Prostate gland (tissue), 2 donors: ENCODE measurements at regions not wholly inside any gene's neighbourhood (a gene's known extent, or its start where the extent isn't known, plus 50 kb on each side); places are given as distances from the start of the nearest gene placed in this dataset.

ENCODE experiments used
- DNase-seq: peaks from one replicate; pipeline ENCODE4 v3.0.0-alpha.2; 2019; ENCODE audit warnings: low spot score
- H3K27ac ChIP-seq, 2 donors: fragments of 200-600 bp; sonication (generic); 2 replicates each; pipeline ENCODE4 v1.5.1; 2017 to 2019
- H3K27me3 ChIP-seq: fragments of 200-600 bp; sonication (generic); replicated peaks from 2 replicates; pipeline ENCODE4 v1.5.1; 2019; ENCODE audit not compliant: insufficient read depth
- H3K36me3 ChIP-seq, 2 donors: fragments of 200-600 bp; sonication (generic); 1 replicate in 1 of 2; 2 replicates in 1 of 2; pipeline versions ENCODE4 v1.5.1 to v1.8.1; 2017 to 2019
- H3K4me1 ChIP-seq: fragments of 200-600 bp; sonication (generic); replicated peaks from 2 replicates; pipeline ENCODE4 v1.5.1; 2019
- H3K4me3 ChIP-seq, 2 donors: fragments of 200-600 bp; sonication (generic); 2 replicates each; pipeline ENCODE4 v1.5.1; 2017 to 2019
- H3K9me3 ChIP-seq: fragments of 200-600 bp; sonication (generic); 2 replicates; pipeline ENCODE4 v1.5.1; 2017
- POLR2A ChIP-seq: fragments of 450-650 bp; IDR thresholded peaks from one replicate; pipeline ENCODE4 v1.6.1; 2016; ENCODE audit warnings: antibody characterized with exemption, mild to moderate bottlenecking
- POLR2AphosphoS5 ChIP-seq: sonication (generic); formaldehyde crosslinking; IDR thresholded peaks from one replicate; pipeline ENCODE4 v1.6.1; 2017; ENCODE audit warnings: antibody characterized with exemption
- WGBS: methylation state at CpG from one replicate; pipeline ENCODE4 v1.1.5; 2018; 5-methylcytosine and 5-hydroxymethylcytosine counted together
- intact Hi-C: fragments of 100-400 bp; cut with DNase I; formaldehyde crosslinking; loops from one replicate; pipeline ENCODE4 v1.14.2; 2022
- TF ChIP-seq, protein P1 (sequence below), 4 experiments: fragments of 200-600 bp in 2 of 4; fragments of 450-650 bp in 2 of 4; sonication (generic) in 2 of 4; IDR thresholded peaks; 1 replicate in 3 of 4; 2 replicates in 1 of 4; pipeline ENCODE4 v1.5.1; 2016 to 2019; ENCODE audit warnings: antibody characterized with exemption in 4 of 4, mild to moderate bottlenecking in 2 of 4, moderate library complexity in 2 of 4

DNA sequence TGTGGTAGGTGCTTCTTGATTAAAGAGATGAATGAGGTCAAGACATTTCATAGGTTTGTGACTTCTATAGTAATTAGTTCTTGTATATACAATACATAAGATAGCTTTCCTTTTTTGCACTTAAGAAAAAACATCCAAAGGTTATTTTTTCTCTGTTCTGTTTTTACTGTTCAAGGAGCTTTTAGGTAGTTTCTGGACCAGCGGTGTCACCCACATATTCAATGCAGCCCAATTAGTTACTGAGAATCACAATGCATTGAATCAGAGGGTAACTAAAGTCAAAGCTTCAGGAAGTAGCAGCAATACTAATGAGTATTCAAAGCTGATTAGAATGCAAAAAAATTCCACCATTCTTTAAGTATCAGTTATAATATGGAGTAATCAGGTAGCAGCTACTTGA is 211.6 kb downstream of the SH2D1A start:
- TF ChIP-seq, protein P1, sequence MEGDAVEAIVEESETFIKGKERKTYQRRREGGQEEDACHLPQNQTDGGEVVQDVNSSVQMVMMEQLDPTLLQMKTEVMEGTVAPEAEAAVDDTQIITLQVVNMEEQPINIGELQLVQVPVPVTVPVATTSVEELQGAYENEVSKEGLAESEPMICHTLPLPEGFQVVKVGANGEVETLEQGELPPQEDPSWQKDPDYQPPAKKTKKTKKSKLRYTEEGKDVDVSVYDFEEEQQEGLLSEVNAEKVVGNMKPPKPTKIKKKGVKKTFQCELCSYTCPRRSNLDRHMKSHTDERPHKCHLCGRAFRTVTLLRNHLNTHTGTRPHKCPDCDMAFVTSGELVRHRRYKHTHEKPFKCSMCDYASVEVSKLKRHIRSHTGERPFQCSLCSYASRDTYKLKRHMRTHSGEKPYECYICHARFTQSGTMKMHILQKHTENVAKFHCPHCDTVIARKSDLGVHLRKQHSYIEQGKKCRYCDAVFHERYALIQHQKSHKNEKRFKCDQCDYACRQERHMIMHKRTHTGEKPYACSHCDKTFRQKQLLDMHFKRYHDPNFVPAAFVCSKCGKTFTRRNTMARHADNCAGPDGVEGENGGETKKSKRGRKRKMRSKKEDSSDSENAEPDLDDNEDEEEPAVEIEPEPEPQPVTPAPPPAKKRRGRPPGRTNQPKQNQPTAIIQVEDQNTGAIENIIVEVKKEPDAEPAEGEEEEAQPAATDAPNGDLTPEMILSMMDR (IDR thresholded peaks at IDR 0.05), result no peak
- TF ChIP-seq POLR2A (no peak), POLR2AphosphoS5 (no peak)
- WGBS, result 83% methylated on average over 1 of the region's 1 CpG
- intact Hi-C loops, result no loop called here
- no peaks in the 10 kb centered on the region for H3K4me1 ChIP-seq
- no peaks in the 10 kb centered on the region for H3K27me3 ChIP-seq
- no peak overlapping the region for H3K4me3 ChIP-seq
- H3K27ac ChIP-seq, result no peak overlapping the region
- no peaks in the 10 kb centered on the region for H3K9me3 ChIP-seq
- DNase-seq, result no peak
- no peaks in the 10 kb centered on the region for H3K36me3 ChIP-seq

DNA sequence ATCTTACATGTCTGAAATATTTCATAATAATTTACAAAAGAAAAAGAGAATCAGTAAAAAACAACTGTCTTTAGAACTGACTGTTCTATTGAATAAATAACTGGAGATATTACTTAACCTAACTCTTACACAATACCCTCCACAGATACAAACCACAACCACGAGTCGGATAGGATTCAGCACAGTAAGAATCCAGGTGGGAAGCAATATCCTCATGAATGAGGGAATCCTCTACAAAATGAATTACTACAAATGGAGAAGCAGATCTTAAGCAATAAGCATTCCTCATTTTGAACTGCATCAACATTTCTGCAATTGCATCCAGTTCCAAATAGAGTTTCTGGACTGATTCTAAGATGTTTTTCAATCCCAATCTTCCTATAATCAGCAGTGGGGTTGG is 227.1 kb downstream of the SH2D1A start:
- H3K27ac ChIP-seq, result no peak overlapping the region
- H3K36me3 ChIP-seq, result no peaks in the 10 kb centered on the region
- TF ChIP-seq POLR2AphosphoS5, result no peak
- TF ChIP-seq POLR2A, result no peak
- TF ChIP-seq, protein P1 (IDR thresholded peaks at IDR 0.05), result no peak
- intact Hi-C loops, result no loop called here
- 63% methylated on average over 2 of the region's 2 CpGs for WGBS
- H3K9me3 ChIP-seq, result no peaks in the 10 kb centered on the region
- H3K4me3 ChIP-seq, result no peak overlapping the region
- no peaks in the 10 kb centered on the region for H3K4me1 ChIP-seq
- no peak for DNase-seq
- H3K27me3 ChIP-seq, result no peaks in the 10 kb centered on the region

DNA sequence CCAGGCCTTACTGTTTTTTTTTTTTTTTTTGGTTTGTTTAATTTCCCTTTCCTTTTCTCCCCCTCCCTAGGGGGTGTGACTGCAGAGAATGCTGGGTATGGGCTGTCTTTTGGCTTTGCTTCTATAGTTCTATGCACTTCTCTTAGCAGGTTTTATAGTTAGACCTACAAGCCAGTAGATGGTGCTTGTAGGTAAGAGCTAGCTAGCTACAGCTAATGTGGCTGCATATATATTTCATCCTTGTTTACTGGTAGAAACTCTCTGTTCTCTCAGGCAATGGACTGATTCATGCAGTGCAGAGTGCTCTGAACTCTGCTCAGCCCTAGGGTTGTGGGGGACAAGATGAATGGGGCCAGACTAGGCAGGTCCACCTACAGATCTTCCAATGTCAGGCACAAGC is 246.4 kb downstream of the SH2D1A start:
- Histone ChIP-seq H3K27me3 (no peaks in the 10 kb centered on the region), H3K4me3 (no peak overlapping the region), H3K4me1 (no peaks in the 10 kb centered on the region), H3K9me3 (no peaks in the 10 kb centered on the region), H3K36me3 (no peaks in the 10 kb centered on the region), H3K27ac (no peak overlapping the region)
- DNase-seq, result no peak
- TF ChIP-seq POLR2AphosphoS5, result no peak
- TF ChIP-seq, protein P1 (IDR thresholded peaks at IDR 0.05), result no peak
- TF ChIP-seq POLR2A, result no peak
- intact Hi-C loops, result no loop called here

DNA sequence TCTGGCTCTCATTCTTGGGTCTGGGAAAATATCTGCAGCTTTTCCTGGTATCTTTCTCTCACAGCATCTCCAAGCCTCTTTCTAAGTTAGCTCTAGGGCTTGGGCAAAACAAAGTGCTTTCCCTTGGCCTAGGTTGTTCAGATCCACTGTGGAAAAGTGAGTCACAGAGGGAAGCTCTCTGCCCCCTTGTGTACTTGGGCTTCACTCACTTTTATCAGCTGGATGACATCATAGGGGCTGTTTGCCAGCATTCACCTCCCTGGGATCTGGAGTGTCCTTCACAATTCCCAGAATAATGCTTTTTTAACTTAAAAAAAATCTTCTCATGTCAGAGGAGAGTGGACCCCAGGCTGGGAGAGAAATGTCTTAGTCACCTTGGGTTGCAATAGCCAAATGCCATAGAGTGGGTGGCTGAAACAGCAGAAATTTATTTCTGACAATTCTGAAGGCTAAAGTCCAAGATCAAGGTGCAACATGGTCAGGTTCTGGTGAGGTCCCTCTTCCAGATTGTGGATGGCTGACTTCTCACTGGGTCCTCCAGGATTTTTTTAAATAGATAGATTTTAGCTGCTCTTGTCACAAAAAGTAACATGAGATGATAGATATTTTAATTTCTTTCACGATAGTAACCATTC is 247.8 kb downstream of the SH2D1A start:
- intact Hi-C loops, result no loop called here
- H3K4me1 ChIP-seq, result no peaks in the 10 kb centered on the region
- no peaks in the 10 kb centered on the region for H3K9me3 ChIP-seq
- H3K4me3 ChIP-seq, result no peak overlapping the region
- DNase-seq, result no peak
- H3K36me3 ChIP-seq, result no peaks in the 10 kb centered on the region
- TF ChIP-seq POLR2AphosphoS5 (no peak), POLR2A (no peak)
- TF ChIP-seq, protein P1 (IDR thresholded peaks at IDR 0.05), result no peak
- 100% methylated on average over 1 of the region's 1 CpG for WGBS
- no peak overlapping the region for H3K27ac ChIP-seq
- no peaks in the 10 kb centered on the region for H3K27me3 ChIP-seq

DNA sequence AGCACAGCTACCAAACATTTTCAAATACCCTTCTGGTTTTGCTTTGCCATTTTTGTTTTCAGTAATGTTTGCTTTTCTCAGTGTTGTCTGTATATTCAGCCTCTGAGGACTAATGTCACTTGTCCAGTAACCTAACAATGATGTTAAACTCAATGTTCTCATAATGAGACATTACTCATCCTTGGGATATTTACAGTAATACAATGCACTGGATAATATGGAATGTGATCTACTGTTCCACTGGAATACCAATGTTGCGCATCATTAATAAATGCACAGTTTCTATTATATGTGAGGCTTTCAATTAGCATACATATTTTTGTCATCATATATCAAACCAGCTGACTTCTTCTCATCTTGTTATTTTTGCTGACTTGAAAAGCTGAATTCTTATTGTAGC is 259.1 kb downstream of the SH2D1A start:
- WGBS, result 100% methylated on average over 1 of the region's 1 CpG
- Histone ChIP-seq H3K4me3 (no peak overlapping the region), H3K36me3 (no peaks in the 10 kb centered on the region), H3K4me1 (no peaks in the 10 kb centered on the region), H3K27me3 (no peaks in the 10 kb centered on the region), H3K9me3 (no peaks in the 10 kb centered on the region), H3K27ac (no peak overlapping the region)
- no peak for TF ChIP-seq POLR2A
- TF ChIP-seq, protein P1 (IDR thresholded peaks at IDR 0.05), result no peak
- TF ChIP-seq POLR2AphosphoS5, result no peak
- intact Hi-C loops, result no loop called here
- DNase-seq, result no peak
